ENCODE measurements at regions not wholly inside any gene's neighbourhood (a gene's known extent, or its start where the extent isn't known, plus 50 kb on each side); places are given as distances from the start of the nearest gene placed in this dataset.

- TF ChIP-seq EZH2 (IDR thresholded peaks at IDR 0.05; ENCODE audit: insufficient read depth, poor library complexity, severe bottlenecking): no peak
- TF ChIP-seq EZH2phosphoT487 (IDR thresholded peaks at IDR 0.05; ENCODE audit: insufficient read depth, low read depth): no peak
Measured at GRCh38 chr2:181837563-181837962, 54.0 kb upstream of the ITPRID2 start.

Data from GM23248 (cell line).